GM23338 (cell line): ENCODE measurements at regions not wholly inside any gene's neighbourhood (a gene's known extent, or its start where the extent isn't known, plus 50 kb on each side); places are given as distances from the start of the nearest gene placed in this dataset.

ENCODE experiments used
- ATAC-seq: fragments of 200-7000 bp; cut with Tn5 transposase; 3 replicates; pipeline ENCODE4 v1.9.1; 2020
- DNase-seq: peaks from one replicate; pipeline ENCODE4 v3.0.0-alpha.2; 2015; ENCODE audit warnings: low spot score
- H2AFZ ChIP-seq: fragments of 200-600 bp; sonication (generic); 2 replicates; pipeline ENCODE4 v1.8.0; 2016; ENCODE audit warnings: antibody characterized with exemption, mild to moderate bottlenecking, moderate library complexity
- H3F3A ChIP-seq: fragments of 200-600 bp; sonication (generic); replicated peaks from 2 replicates; pipeline ENCODE4 v1.8.0; 2017; ENCODE audit warnings: antibody characterized with exemption, mixed run types, low read depth
- H3K27ac ChIP-seq: fragments of 200-600 bp; sonication (generic); 2 replicates; pipeline ENCODE4 v1.6.1; 2016; ENCODE audit warnings: low read depth
- H3K27me3 ChIP-seq: fragments of 200-600 bp; sonication (generic); 2 replicates; pipeline ENCODE4 v1.8.0; 2016; ENCODE audit warnings: mild to moderate bottlenecking, mixed run types, moderate library complexity; ENCODE audit not compliant: insufficient read depth
- H3K36me3 ChIP-seq: fragments of 200-600 bp; sonication (generic); 2 replicates; pipeline ENCODE4 v1.8.0; 2016; ENCODE audit warnings: mild to moderate bottlenecking; ENCODE audit not compliant: insufficient read depth
- H3K4me1 ChIP-seq: fragments of 200-600 bp; sonication (generic); 2 replicates; pipeline ENCODE4 v1.8.0; 2016; ENCODE audit warnings: mild to moderate bottlenecking, moderate library complexity; ENCODE audit not compliant: insufficient read depth
- H3K4me2 ChIP-seq: fragments of 200-600 bp; sonication (generic); 2 replicates; pipeline ENCODE4 v1.7.1; 2017; ENCODE audit warnings: mixed run types
- H3K4me3 ChIP-seq: fragments of 200-600 bp; sonication (generic); 2 replicates; pipeline ENCODE4 v1.6.1; 2016; ENCODE audit warnings: mixed run types
- H3K79me2 ChIP-seq: fragments of 200-600 bp; sonication (generic); replicated peaks from 2 replicates; pipeline ENCODE4 v1.8.0; 2017; ENCODE audit warnings: mild to moderate bottlenecking; ENCODE audit not compliant: insufficient read depth
- H3K9me2 ChIP-seq: fragments of 200-600 bp; sonication (generic); 2 replicates; pipeline ENCODE4 v1.8.0; 2017; ENCODE audit not compliant: insufficient read depth
- H4K20me1 ChIP-seq: fragments of 200-600 bp; sonication (generic); replicated peaks from 2 replicates; pipeline ENCODE4 v1.8.0; 2017; ENCODE audit warnings: mild to moderate bottlenecking; ENCODE audit not compliant: insufficient read depth
- H3K27ac Mint-ChIP-seq: 2 replicates; pipeline ENCODE4 v1.8.0; 2020; ENCODE audit warnings: inconsistent platforms, mild to moderate bottlenecking, moderate library complexity, mixed read lengths
- H3K27me3 Mint-ChIP-seq: 3 replicates; pipeline ENCODE4 v1.8.0; 2022; ENCODE audit warnings: low read depth, mild to moderate bottlenecking, moderate library complexity, mixed read lengths, inconsistent platforms; ENCODE audit not compliant: insufficient read depth, poor library complexity
- H3K36me3 Mint-ChIP-seq: 3 replicates; pipeline ENCODE4 v1.8.0; 2021; ENCODE audit warnings: low read depth, mild to moderate bottlenecking, inconsistent platforms, moderate library complexity, mixed read lengths
- H3K4me1 Mint-ChIP-seq: 3 replicates; pipeline ENCODE4 v1.8.0; 2020; ENCODE audit warnings: mild to moderate bottlenecking, inconsistent platforms, mixed read lengths
- H3K4me3 Mint-ChIP-seq: 3 replicates; pipeline ENCODE4 v1.8.0; 2021; ENCODE audit warnings: moderate library complexity, mild to moderate bottlenecking, inconsistent platforms, mixed read lengths
- H3K9me3 Mint-ChIP-seq: 3 replicates; pipeline ENCODE4 v1.8.0; 2020; ENCODE audit warnings: moderate library complexity, mild to moderate bottlenecking, inconsistent platforms, mixed read lengths
- CREB1 ChIP-seq: fragments of 250-450 bp; sonication (Bioruptor Pico); IDR thresholded peaks from 2 replicates; pipeline ENCODE4 v1.5.0; 2020; ENCODE audit warnings: low read depth, mild to moderate bottlenecking, moderate library complexity
- ETS1 ChIP-seq: IDR thresholded peaks from 2 replicates; pipeline ENCODE4 v1.6.1; 2016; ENCODE audit warnings: antibody characterized with exemption
- EZH2 ChIP-seq: fragments of 200-600 bp; sonication (generic); IDR thresholded peaks from one replicate; pipeline ENCODE4 v1.8.0; 2017; ENCODE audit warnings: antibody characterized with exemption, mild to moderate bottlenecking, low read depth; ENCODE audit not compliant: unreplicated experiment
- EZH2phosphoT487 ChIP-seq: fragments of 200-600 bp; sonication (generic); IDR thresholded peaks from one replicate; pipeline ENCODE4 v1.8.1; 2018; ENCODE audit warnings: antibody characterized with exemption; ENCODE audit not compliant: unreplicated experiment
- JUNB ChIP-seq: IDR thresholded peaks from one replicate; pipeline ENCODE4 v1.6.1; 2016; ENCODE audit warnings: antibody characterized with exemption; ENCODE audit not compliant: unreplicated experiment
- NANOG ChIP-seq: IDR thresholded peaks from 2 replicates; pipeline ENCODE4 v1.6.1; 2016; ENCODE audit warnings: antibody characterized with exemption, borderline replicate concordance
- POLR2AphosphoS5 ChIP-seq: IDR thresholded peaks from 2 replicates; pipeline ENCODE4 v1.6.1; 2016; ENCODE audit warnings: antibody characterized with exemption, low read depth
- STAT1 ChIP-seq: IDR thresholded peaks from one replicate; pipeline ENCODE4 v1.6.1; 2016; ENCODE audit warnings: antibody characterized with exemption; ENCODE audit not compliant: unreplicated experiment
- ZNF114 ChIP-seq: fragments of 250-450 bp; sonication (Bioruptor Pico); IDR thresholded peaks from 2 replicates; pipeline ENCODE4 v1.5.0; 2020; ENCODE audit warnings: mild to moderate bottlenecking, moderate library complexity
- ZNF331 ChIP-seq: fragments of 250-450 bp; sonication (Bioruptor Pico); IDR thresholded peaks from 2 replicates; pipeline ENCODE4 v1.5.0; 2020; ENCODE audit warnings: low read depth, mild to moderate bottlenecking, moderate library complexity
- TF ChIP-seq, protein P1 (sequence below), 2 experiments: fragments of 200-600 bp in 1 of 2; sonication (generic) in 1 of 2; conservative IDR thresholded peaks; 2 replicates each; pipeline versions ENCODE4 v1.5.1 to v1.6.1; 2016 to 2017; ENCODE audit warnings: antibody characterized with exemption in 2 of 2, low read depth in 2 of 2, mild to moderate bottlenecking in 2 of 2, moderate library complexity in 1 of 2
- TF ChIP-seq, protein P2 (sequence below): IDR thresholded peaks from one replicate; pipeline ENCODE4 v1.6.1; 2018; ENCODE audit warnings: antibody characterized with exemption; ENCODE audit not compliant: unreplicated experiment

DNA sequence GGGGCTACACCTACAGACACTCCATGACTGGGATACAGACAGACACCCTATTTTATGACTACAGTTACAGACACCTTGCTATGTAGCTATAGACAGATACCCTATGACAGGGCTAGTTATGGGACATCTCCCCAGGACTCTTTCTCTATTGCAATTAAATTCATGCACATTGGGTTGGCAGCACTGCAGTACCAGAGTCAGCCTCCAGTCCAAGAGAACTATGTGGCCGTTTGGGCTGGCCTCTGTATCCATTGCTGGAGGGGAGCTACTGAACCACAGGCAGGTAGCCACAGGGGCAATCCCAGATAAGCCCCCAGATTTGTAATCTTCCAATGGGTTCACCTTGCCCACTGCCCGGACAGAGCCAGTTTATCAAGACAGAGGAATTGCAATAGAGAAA is 108.4 kb upstream of the SPATA16 start:
- Histone ChIP-seq H3F3A (no peaks in the 10 kb centered on the region), H3K4me3 (no peak overlapping the region), H3K27me3 (no peaks in the 10 kb centered on the region), H3K27ac (no peak overlapping the region), H4K20me1 (no peaks in the 10 kb centered on the region), H3K79me2 (no peaks in the 10 kb centered on the region), H3K4me1 (peaks cover 29% of the 10 kb centered on the region), H3K4me2 (no peak overlapping the region), H3K36me3 (no peaks in the 10 kb centered on the region; the same call in 1 of the 2 replicates), H2AFZ (no peak overlapping the region), H3K9me2 (peaks cover 15% of the 10 kb centered on the region)
- peaks cover 6% of the 10 kb centered on the region for H3K27me3 Mint-ChIP-seq
- TF ChIP-seq, protein P1, sequence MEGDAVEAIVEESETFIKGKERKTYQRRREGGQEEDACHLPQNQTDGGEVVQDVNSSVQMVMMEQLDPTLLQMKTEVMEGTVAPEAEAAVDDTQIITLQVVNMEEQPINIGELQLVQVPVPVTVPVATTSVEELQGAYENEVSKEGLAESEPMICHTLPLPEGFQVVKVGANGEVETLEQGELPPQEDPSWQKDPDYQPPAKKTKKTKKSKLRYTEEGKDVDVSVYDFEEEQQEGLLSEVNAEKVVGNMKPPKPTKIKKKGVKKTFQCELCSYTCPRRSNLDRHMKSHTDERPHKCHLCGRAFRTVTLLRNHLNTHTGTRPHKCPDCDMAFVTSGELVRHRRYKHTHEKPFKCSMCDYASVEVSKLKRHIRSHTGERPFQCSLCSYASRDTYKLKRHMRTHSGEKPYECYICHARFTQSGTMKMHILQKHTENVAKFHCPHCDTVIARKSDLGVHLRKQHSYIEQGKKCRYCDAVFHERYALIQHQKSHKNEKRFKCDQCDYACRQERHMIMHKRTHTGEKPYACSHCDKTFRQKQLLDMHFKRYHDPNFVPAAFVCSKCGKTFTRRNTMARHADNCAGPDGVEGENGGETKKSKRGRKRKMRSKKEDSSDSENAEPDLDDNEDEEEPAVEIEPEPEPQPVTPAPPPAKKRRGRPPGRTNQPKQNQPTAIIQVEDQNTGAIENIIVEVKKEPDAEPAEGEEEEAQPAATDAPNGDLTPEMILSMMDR (conservative IDR thresholded peaks at IDR 0.05; ENCODE audit: low read depth in 2 of 2), result peak in 1 of 2 experiments; percentile 30; a peak in 1 of 4 replicates
- TF ChIP-seq NANOG, result no peak
- H3K4me3 Mint-ChIP-seq, result no peak overlapping the region
- no peak overlapping the region for H3K27ac Mint-ChIP-seq
- H3K36me3 Mint-ChIP-seq, result peaks cover 18% of the 10 kb centered on the region; the same call in 2 of the 3 replicates
- H3K4me1 Mint-ChIP-seq, result peaks cover 31% of the 10 kb centered on the region
- ATAC-seq (no peak), DNase-seq (no peak)
- H3K9me3 Mint-ChIP-seq, result peaks cover 7% of the 10 kb centered on the region

DNA sequence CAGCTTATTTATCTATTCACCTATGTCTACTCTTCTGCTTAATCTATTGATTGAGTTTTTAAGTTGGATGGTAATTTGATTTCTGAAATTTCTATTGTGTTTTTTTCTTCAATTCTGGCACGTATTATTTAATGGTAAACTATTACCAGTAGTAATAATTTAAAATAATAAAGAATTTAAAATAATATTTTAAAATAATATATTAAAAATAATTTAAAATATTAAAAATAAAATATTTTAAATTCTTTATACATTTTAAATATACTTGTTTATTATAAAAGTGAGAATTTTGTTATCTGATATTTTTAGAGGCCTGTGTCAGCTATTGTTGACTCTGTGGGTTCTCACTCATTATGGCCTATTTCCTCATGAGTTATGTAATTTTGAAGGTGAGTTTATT is 100.7 kb upstream of the SPATA16 start:
- no peaks in the 10 kb centered on the region for H3K9me2 ChIP-seq
- no peak for TF ChIP-seq ZNF331
- TF ChIP-seq EZH2, result no peak
- no peak for TF ChIP-seq CREB1 (CRISPR knock-in tag)
- no peak for TF ChIP-seq JUNB
- TF ChIP-seq STAT1, result no peak
- TF ChIP-seq ETS1, result no peak
- TF ChIP-seq, protein P2, sequence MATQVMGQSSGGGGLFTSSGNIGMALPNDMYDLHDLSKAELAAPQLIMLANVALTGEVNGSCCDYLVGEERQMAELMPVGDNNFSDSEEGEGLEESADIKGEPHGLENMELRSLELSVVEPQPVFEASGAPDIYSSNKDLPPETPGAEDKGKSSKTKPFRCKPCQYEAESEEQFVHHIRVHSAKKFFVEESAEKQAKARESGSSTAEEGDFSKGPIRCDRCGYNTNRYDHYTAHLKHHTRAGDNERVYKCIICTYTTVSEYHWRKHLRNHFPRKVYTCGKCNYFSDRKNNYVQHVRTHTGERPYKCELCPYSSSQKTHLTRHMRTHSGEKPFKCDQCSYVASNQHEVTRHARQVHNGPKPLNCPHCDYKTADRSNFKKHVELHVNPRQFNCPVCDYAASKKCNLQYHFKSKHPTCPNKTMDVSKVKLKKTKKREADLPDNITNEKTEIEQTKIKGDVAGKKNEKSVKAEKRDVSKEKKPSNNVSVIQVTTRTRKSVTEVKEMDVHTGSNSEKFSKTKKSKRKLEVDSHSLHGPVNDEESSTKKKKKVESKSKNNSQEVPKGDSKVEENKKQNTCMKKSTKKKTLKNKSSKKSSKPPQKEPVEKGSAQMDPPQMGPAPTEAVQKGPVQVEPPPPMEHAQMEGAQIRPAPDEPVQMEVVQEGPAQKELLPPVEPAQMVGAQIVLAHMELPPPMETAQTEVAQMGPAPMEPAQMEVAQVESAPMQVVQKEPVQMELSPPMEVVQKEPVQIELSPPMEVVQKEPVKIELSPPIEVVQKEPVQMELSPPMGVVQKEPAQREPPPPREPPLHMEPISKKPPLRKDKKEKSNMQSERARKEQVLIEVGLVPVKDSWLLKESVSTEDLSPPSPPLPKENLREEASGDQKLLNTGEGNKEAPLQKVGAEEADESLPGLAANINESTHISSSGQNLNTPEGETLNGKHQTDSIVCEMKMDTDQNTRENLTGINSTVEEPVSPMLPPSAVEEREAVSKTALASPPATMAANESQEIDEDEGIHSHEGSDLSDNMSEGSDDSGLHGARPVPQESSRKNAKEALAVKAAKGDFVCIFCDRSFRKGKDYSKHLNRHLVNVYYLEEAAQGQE, result no peak
- no peak for TF ChIP-seq NANOG
- TF ChIP-seq ZNF114 (CRISPR knock-in tag), result no peak
- no peak for TF ChIP-seq POLR2AphosphoS5
- no peak for TF ChIP-seq EZH2phosphoT487
- TF ChIP-seq, protein P1 (conservative IDR thresholded peaks at IDR 0.05; ENCODE audit: low read depth in 2 of 2), result no peak

More for the DNA sequence above, 100.7 kb upstream of the SPATA16 start:
- Histone ChIP-seq H3F3A (no peaks in the 10 kb centered on the region), H3K36me3 (no peaks in the 10 kb centered on the region), H3K4me2 (no peak overlapping the region), H4K20me1 (no peaks in the 10 kb centered on the region), H3K4me3 (no peak overlapping the region), H2AFZ (no peak overlapping the region), H3K4me1 (peaks cover 15% of the 10 kb centered on the region), H3K79me2 (no peaks in the 10 kb centered on the region), H3K27me3 (no peaks in the 10 kb centered on the region), H3K27ac (no peak overlapping the region)
- H3K27ac Mint-ChIP-seq, result no peak overlapping the region
- ATAC-seq (no peak), DNase-seq (no peak)
- H3K36me3 Mint-ChIP-seq, result peaks cover 5% of the 10 kb centered on the region; the same call in 1 of the 3 replicates
- no peaks in the 10 kb centered on the region for H3K9me3 Mint-ChIP-seq
- H3K4me1 Mint-ChIP-seq, result peaks cover 13% of the 10 kb centered on the region; the same call in 2 of the 3 replicates
- no peak overlapping the region for H3K4me3 Mint-ChIP-seq
- no peaks in the 10 kb centered on the region for H3K27me3 Mint-ChIP-seq
